GM18520 (cell line): ENCODE measurements at regions not wholly inside any gene's neighbourhood (a gene's known extent, or its start where the extent isn't known, plus 50 kb on each side); places are given as distances from the start of the nearest gene placed in this dataset.
A peak's percentile ranks its signal among the peaks of the same experiment; 100 is the strongest.
"Not testable (repeated sequence)": the region's sequence is repeated elsewhere in the genome, so short reads cannot be mapped to it uniquely, and the experiment has no call there.

Experiments used
- ATAC-seq: cut with Tn5 transposase; IDR thresholded peaks from one replicate; pipeline ENCODE4 v1.9.1; 2021; ENCODE audit not compliant: unreplicated experiment

DNA sequence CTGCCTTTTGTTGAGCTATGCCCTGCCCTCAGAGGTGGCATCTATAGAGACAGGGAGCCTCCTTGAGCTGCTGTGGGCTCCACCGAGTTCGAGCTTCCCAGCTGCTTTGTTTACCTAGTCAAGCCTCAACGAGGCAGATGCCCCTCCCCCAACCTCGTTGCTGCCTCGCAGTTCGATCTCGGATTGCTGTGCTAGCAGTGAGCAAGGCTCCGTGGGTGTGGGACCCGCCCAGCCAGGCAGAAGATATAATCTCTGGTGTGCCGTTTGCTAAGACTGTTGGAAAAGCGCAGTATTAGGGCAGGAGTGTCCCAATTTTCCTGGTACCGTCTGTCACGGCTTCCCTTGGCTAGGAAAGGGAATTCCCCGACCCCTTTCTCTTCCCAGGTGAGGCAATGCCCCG is 88.4 kb upstream of the CDK6 start:
- ATAC-seq = no peak

DNA sequence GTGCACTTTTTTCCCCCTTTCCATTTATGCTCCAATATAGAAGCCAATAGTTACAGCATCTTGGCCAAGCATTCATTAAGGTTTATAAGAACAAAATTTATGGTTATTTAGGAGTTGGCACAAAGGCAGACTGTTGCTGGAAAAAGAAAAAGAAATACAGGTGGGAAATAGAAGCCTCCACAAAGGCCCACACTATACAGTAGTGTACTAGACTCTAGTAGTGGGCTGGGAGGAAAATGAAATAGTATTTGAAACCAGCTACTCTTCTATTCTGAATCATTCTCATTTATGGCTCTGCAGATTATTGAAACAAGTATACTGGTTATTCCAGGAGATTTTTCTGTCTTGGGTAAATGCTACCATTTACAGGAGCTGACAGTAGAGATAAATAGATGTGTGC is 80.9 kb upstream of the CDK6 start:
- ATAC-seq = no peak

DNA sequence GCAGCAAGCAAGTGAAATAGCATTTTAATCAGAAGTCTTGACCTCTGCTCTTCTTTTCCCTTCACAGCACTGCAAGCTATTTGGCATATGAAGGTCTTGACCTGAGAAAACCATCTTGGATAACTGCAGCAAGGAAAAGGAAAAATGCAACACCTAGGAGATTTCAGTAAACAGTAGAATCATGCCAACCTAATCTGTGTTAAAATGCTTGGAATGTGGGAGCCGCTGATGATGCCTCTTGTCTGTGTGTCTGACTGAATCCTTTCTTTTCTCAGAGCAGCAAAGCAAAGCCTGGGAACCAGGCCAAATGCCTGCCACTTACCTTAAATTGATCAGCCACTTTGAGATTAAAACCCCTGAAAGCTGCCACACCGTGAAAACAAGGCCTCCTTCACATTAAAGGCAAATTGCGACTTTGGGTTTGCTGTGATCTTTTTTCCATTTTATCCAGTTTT is 80.4 kb upstream of the CDK6 start:
- ATAC-seq = no peak

DNA sequence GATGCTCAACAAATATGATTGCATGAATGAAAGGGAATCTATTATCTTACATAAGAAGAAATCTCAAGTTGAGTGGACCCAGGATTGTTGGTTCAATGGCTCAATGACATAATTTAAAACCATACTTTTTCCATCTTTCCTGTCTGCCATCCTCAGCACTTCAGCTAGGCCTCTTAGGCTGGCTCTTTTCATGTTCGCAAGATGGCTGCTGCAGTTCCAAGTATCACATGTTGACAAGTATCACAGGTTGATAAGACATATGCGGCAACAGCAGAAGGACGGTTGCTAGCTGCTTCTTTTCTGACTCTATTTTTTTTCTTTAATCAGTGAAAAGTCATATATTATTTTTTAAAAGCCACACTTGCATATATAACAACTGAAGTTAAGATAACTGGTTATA is 79.0 kb upstream of the CDK6 start:
- no peak for ATAC-seq

DNA sequence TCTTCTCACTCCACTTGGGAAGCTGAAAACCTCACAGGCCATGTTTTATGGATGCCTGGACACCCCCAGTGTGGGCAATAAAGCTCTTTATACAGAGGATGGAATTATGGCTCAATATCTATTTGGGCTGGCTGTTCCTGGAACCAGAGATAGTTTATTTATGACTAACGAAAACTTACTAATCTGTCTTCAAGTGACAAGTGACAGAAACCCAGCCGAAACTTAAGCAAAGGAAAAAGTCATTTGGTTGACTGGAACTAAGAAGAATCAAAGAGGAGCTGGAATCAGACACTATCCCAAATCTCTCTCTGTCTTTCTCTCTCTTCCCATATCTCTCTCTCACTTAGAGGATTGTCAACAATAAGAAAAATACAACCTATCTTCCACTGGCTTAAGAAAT is 78.3 kb upstream of the CDK6 start:
- ATAC-seq = no peak

DNA sequence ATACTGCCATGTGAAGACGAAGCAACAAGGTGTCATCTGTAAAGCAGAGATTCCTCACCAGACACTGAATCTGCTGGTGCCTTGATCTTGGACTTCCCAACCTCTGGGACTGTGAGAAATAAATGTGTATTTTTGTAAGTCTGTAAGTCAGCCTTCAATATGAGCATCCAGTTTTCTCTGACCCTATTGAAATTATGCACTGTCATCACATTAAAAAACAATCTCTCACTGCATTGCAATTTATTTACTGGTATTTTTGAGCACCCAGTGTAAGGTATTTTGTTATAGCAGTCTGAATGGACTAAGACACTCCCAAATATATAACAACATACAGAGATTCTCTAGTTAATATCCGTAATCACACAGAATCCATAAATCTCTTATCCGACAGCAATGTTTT is 77.5 kb upstream of the CDK6 start:
- no peak for ATAC-seq

DNA sequence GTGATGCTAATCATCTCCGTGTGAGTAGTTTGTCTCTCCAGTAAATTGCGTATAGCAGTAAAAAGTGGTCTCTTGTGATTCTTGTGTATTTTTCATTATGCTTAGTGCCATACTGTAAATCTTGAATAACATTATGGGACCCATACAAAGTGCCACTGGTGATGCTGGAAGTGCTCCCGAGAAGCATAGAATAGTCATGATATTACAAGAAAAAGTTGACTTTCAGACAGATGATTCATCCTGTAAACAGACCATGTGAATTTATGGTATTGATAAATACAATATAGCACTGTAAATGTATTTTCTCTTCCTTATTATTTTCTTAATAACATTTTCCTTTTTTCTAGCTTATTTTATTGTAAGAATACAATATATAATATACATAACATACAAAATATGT is 74.6 kb upstream of the CDK6 start:
- no peak for ATAC-seq

DNA sequence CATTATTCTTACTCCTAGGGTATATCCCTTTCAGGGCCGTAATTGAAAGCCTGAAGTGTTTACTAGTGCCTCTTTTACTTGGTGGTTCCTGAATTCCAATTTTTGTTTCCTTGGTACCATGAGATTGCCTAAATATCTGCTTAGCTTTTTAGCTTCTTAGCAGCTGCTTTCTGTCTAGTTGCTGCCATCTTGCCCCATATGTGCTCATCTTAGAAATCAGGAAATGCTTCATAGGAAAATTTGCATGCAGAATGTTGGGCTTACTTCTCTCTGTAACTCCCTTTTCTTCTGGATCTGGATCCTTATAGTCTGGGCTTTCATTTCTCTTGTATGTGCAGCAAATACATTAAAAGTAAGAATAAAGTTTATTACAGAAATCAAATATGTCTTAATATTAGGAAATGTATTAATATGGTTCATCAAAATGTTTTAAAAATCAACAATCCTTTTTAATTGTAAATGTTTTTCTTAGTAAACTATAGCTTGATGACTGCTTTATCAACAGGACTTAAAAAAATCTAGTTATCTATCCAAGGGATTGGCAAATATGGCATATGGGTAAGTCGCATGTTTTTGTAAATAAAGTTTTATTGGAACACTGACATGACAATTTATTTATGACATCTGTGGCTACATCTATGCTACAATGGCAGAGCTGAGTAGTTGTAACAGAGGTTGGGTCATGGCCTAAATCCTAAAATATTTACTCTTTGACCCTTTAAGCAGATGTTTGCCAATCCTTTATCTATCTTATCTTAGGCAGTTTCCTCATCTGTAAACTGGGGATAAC is 73.5 kb upstream of the CDK6 start:
- no peak for ATAC-seq

DNA sequence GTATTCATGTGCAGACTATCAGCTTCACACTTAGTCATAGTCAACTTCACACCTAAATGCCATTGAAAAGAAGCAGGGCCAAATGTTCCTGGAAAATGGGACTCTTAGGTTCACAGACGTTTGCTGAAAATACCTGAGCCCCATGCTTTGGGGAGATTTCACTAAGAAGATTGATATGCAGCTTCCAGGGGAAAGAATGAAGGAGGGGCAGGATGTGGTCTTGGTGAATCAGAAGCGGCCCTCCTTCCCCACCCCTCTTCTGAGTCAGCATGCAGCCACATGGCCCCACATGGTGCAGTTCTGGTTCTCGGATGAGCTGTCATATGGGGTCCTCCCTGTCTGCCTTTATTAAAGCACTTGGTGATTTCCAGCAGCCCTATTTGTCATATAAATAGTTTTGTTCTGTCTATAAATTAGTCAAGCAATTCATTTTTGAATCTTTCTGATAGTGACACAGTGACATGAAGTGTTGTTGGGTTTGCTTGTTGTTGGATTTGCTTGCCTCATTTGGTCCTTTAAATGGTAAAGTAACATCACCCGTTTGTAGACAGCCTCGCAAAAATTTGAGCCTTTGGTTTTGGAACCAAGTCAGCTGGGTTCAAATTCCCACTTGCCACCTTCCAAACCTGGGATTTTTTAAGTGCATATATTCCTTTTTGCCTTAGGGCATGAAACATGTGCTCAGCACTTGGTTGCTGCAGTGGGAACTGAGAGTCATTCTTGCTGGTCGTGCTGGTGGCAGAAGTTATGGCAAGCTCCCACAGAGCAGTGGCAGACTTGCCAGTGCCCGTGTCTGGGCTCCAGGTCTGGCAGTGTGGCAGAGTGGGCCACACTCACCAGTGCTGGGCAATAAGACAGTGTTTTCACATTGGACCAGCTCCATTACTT is 68.1 kb upstream of the CDK6 start:
- ATAC-seq = peak; percentile 87

DNA sequence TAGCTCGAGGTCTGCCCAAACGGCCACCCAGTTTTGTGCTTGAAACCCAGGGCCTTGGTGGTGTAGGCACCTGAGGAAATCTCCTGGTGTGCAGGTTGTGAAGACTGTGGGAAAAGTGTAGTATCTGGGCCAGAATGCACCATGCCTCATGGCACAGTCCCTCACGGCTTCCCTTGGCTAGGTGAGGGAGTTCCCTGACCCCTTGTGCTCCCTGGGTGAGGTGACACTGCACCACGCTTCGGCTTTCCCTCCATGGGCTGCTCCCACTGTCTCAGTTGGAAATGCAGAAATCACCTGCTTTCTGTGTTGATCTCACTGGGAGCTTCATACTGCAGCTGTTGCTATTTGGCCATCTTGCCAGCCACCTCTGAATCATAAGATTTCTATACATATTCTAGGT is 62.4 kb upstream of the CDK6 start:
- ATAC-seq = no peak

DNA sequence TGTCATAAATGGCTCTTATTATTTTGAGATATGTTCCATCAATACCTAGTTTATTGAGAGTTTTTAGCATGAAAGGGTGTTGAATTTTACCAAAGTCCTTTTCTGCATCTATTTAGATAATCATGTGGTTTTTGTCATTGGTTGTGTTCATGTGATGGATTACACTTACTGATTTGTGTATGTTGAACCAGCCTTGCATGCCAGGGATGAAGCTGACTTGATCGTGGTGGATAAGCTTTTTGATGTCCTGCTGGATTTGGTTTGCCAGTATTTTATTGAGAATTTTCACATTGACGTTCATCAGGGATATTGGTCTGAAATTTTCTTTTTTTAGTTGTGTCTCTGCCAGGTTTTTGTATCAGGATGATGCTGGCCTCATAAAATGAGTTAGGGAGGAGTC is 58.5 kb upstream of the CDK6 start:
- not testable (repeated sequence) for ATAC-seq

DNA sequence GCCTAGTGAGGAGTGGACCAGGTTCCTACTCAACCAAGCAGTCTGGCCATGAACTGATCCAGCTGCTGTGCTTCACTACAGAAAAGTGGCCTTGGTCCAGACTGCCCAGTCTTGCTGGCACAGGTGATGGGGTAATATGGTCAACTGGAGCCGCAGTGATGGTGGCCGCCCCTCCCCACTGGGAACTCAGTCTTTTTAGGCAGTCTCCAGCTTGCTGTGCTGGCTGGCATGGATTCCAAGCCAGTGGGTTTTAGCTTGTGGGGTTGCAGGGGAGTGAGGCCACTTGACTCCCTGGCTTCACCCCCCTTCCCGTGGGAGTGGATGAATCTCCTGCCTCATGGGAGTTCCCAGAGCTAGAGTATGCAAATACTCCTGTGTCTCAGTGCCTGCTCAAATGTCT is 52.7 kb upstream of the CDK6 start:
- no peak for ATAC-seq
